ENCODE measurements at regions not wholly inside any gene's neighbourhood (a gene's known extent, or its start where the extent isn't known, plus 50 kb on each side); places are given as distances from the start of the nearest gene placed in this dataset.

DNA sequence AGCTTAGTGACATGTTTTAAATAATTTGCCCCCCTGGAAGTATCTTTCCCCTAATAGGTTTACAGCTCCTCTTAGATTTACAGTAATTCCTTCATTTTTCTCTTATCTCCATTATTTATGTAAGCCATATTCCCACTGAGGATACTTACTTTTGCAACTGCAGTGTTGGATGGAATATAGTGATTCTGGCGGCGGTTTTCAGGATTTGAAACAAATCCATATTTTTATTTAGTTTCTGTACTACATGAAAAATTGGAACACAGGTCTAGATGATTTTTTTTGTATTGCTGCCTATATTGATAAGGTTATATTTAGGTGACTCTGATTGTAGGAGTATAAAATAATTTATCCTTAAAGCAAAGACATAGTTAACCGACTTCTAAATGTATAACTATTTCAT, 391.6 kb upstream of the SUCLG2 start:
- DNase-seq, result no peak

- no peak for DNase-seq
These were observed 379.5 kb upstream of the SUCLG2 start for GRCh38 chr3:68033867-68034266.

GRCh38 chr3:68032209-68032608, 377.8 kb upstream of the SUCLG2 start:
- DNase-seq, result no peak

DNA sequence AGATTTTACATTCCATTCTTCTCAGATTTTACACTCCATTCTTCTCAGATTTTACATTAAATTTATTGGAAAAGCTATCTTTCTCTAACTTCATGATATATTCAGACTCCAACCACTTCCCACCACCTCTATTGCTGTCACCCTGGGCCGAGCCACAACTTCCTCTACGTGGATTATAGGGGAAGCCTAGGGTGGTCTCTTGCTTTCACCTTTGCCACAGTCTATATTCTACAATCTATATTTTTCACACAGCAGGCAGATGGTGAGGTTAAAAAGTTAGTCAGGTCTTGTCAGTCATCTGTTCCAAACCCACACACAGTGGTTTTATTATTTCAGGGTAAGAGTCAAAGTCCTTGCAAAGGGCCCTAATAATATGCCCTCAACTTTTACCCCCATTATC, 370.8 kb upstream of the SUCLG2 start:
- DNase-seq, result no peak

DNA sequence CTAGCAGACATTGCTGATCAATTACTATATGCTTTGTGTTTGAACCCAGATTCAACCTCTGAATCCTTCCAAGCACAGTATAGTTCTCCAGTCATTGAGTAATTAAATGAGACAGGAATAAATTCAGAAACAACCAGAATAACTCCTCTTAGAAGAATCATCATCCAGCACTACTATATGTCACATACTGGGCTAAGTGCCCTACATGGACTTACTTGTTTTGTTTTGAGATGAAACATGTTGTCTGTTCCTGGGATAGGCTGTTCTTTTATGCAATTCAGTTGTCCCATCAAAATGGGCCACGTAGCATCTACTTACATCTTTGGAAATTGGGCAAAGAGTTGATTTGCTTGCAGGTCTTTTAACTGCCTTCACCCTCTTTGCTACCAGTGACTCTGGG, 365.5 kb upstream of the SUCLG2 start:
- DNase-seq, result no peak

DNA sequence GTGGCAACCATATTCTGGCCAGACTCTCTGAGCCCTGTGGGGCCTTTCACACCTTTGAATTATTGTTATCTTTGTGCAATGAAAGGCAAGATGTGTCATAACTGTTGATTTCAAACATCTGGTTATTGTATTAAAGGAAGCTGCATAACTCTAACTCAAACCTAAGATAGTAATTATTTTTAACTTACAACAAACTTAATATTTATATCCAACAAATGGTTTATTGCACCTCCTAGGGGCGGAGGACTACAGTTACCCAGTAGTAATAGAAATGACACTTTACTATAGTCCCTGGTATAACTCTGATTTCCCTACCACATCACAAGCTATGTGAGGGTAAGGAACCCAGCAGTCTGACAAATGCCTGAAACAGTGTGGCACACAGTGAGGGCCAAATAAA, 363.9 kb upstream of the SUCLG2 start:
- no peak for DNase-seq

GRCh38 chr3:68017069-68017468, 362.7 kb upstream of the SUCLG2 start:
- no peak for DNase-seq

DNA sequence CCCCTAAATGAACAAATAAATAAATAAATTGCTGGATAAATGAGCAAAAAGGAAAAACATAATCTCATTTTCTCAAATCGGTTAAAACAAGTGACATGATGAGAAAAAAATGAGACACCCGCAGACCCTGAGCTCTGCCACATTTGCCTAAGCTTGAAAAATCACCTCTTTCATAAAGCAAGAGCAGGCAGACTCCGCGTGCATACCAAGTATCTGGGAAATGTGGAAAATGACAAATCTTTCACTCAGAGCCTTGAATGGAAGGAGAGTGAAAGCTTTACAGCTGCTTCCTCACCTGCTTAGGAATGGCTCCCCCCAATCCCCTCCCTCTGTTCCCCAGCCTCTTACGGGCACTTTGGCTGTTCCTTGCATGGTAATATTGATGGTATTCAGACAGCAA, 355.5 kb upstream of the SUCLG2 start:
- DNase-seq, result no peak

GRCh38 chr3:68007621-68008226, 353.3 kb upstream of the SUCLG2 start:
- DNase-seq, result no peak

DNA sequence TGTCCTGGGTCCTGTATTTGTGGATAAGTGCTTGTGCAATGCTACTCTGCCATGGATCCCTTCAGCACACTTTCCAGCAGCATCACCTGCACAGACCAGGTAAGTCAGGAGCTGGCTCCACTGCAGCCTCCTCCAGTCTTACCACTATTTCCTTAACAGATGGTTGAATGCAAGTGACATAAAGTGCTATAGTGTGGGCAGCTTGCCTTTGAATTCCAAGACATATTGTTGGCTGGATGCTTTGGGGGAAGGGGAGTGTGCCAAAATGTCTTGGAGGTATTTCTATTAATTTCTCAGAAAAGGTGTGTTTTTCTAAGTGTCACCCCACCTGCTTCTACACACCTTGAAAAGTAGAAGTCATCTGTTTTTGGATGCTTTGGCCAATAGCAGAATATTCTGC, 352.2 kb upstream of the SUCLG2 start:
- DNase-seq, result no peak

GRCh38 chr3:68004091-68004490, 349.7 kb upstream of the SUCLG2 start:
- no peak for DNase-seq

- no peak for DNase-seq
These were observed 343.9 kb upstream of the SUCLG2 start for GRCh38 chr3:67998281-67998680.

DNA sequence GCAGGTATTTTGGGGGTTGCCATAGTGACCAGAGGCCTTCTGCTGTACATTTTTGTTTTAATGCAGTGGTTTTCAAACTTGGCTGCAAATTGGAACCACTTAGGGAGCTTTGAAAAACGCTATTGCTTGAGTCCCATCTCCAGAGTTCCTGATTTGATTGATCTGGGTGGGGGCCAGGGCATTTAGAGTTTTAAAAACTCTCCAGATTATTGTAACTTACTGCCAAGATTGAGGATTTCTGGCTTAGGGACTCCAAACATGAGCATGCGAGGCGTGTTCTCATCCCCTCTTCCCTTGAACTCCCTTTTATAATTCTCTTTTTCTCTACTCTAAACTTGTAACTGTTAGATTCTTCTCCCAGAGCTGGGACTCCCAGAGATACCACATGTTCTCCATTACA, 340.8 kb upstream of the SUCLG2 start:
- no peak for DNase-seq

GRCh38 chr3:67986706-67987105, 332.3 kb upstream of the SUCLG2 start:
- DNase-seq, result no peak

DNA sequence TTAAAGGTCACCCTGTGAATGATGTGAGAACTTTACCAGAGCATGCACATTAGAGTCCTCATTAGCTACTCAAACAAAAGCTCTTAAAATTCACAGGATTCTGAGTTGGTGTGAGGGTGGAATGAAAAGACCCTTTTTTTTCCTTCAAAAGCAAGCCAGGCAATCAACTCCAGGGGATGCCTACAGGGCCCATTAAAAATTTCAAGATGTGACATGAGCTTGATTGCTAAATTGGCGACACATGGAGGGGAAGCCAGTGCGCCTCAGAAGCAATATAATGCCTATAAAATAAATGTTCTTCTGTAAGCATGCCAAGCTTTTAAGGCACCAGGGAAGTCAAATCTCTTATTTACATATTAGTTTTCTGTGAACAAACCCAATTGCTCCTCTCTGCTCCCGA, 328.8 kb upstream of the SUCLG2 start:
- no peak for DNase-seq

- no peak for DNase-seq
These were observed 326.7 kb upstream of the SUCLG2 start for GRCh38 chr3:67981077-67981476.

DNA sequence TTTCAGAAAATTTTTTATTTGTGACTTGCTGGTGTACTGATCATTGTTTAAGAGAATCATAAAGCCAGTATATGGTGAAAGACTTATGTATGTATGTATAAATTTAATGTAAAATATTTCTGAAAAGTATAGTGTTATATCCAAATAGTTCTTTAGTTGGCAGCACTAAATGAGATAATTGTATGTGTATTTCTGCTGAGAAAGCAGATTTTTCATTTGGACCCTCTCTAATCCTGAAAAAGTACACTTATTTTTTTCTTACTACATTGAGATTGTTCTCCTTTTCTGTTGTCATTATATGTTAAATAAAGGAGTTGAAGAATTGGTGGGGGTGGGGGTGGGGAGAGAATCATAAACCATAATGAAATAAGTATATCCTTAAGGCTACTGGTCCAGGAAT, 324.9 kb upstream of the SUCLG2 start:
- no peak for DNase-seq

- no peak for DNase-seq
These were observed 323.4 kb upstream of the SUCLG2 start for GRCh38 chr3:67977762-67978161.

DNA sequence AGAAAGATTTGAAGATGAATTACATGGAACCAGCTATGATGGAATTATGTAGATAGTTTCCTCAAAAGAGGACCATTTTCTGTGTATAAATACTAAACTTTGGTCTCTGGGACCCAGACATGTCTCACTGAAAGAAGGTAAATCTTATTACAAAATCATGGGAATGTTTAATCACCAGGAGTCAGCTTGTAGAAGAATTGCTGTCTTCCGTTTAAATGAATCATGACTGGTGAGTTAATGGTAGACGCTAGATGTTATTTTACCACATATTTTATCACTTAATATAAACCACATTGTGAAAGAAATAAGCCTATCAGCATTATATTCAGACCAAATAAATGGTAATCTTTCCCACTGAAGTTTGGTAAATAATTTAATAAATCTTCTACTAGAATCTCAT, 322.3 kb upstream of the SUCLG2 start:
- DNase-seq, result no peak

DNA sequence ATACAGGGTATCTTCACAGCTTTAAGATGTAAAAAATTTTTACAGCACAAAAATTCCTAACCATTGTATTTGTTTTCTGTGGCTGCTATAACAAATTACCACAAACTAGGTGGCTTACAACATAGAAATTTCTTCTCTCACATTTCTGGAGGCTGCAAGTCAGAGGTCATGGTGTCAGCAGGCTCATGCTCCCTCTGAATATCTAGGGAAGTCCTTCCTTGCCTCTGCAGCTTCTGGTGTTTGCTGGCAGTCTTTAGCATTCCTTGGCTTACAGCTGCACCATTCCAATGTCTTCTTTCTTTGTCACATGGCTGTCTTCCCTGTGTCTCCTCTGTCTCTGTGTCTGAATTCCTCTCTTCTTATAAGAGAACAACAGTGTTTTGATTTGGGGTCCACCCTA, 310.2 kb upstream of the SUCLG2 start:
- DNase-seq, result no peak

DNA sequence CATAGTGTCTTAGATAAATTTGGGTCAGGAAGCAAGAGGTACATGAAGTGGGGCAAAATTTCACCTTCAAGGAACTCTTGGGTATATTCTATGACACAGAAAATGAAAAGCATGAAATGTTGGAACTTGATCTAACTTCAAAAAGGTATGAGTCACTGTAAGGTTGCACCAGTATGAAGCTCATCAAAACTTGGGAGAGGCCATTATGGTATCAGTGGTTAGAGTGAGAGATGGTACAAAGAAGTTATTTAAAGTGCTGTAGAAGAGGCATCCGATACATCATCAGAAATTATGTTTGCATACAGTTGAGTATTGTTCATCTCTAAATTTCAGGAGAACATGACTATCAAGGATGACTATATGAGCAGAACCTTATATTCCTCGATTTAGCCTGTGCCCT, 302.9 kb upstream of the SUCLG2 start:
- no peak for DNase-seq

DNA sequence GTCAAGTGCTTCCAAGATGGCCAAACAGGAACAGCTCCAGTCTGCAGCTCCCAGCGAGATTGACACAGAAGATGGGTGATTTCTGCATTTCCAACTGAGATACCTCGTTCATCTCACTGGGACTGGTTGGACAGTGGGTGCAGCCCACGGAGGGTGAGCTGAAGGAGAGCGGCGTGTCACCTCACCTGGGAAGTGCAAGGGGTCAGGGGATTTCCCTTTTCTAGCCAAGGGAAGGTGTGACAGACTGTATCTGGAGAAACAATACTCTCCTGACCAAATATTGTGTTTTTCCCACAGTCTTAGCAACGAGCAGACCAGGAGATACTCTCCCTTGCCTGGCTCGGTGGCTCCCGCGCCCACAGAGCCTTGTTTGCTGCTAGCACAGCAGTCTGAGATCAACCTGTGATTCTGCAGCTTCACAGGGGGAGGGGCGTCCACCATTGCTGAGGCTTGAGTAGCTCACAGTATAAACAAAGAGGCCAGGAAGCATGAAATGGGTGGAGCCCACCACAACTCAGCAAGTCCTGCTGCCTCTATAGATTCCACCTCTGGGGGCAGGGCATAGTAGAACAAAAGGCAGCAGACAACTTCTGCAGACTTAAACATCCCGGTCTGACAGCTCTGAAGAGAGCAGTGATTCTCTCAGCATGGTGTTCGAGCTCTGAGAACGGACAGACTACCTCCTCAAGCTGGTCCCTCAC, 293.5 kb upstream of the SUCLG2 start:
- DNase-seq, result no peak

DNA sequence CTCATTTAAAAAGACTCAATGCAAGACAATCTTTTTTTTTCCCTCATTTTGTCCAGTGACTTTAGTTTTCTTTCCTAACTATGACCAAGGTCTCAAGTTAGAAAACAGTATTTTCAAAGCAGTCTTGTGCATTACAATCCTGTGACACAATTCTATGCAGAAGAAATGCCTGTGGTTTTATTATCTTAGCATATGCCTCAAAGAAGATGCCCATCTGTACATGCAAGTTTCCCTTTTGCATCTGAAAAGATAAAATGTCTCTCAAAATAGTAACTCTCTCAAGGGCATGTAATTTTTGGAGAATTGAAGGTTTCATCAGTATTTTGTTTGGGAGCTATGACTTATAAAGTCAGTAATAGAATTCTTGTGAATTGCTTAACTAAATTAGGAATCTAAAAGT, 292.0 kb upstream of the SUCLG2 start:
- DNase-seq, result no peak

DNA sequence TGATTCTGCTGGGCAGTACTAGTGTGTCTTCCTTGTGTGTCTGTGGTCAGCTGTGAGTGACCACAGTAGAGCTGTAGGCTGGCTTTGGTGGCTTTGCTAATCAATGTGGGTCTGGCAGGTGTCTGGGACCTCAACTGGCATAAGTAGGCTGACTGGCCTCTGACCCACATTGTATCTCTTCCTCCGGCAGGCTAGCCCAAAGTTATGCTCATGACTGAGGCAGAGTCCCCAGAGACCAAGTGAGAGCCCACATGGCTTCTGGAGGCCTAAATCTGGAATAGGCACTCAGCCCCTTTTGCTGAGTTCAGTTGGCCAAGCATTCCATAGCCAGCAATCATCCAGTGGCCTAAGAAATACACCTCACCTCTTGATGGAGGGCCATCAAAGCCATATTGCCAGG, 289.1 kb upstream of the SUCLG2 start:
- DNase-seq, result no peak

DNA sequence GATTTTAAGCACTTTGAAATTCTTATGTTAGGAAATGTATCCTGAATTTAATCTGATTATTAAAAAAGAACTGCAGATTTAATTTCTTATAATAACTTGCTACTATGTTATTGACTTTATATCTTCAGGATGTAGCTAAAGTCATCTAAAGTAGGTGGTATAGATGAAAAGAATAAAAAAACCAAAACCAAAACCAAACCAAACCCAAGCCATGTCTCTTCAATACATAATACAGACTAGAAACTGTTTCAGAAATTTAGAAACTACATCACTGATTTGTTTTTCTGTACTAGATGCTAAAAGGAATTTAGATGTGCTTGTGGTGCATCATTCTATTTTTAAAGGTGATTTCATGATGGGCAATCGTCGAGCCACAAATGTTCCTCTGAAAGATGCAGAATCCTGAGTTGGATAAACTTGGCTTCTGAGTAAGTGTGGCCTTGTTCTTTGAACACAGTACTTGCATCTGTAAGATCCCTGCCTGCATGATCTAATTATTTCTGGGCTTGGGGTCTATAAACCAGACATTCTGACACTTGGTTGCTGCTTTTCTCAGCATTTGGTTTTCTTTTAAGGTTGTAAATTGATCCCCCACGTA, 287.1 kb upstream of the SUCLG2 start:
- no peak for DNase-seq
